GM10248 (cell line): ENCODE measurements at regions not wholly inside any gene's neighbourhood (a gene's known extent, or its start where the extent isn't known, plus 50 kb on each side); places are given as distances from the start of the nearest gene placed in this dataset.

Experiments
- CTCF ChIA-PET: fragments of 300-600 bp; sonication (Branson Sonifier 250); formaldehyde crosslinking; extraction: SDS; loops from one replicate; lab custom pipeline; 2021; ENCODE audit warnings: antibody characterized with exemption; lab: Yijun Ruan, JAX
- POLR2A ChIA-PET: fragments of 350-650 bp; sonication (Branson Sonifier 250); formaldehyde crosslinking; extraction: SDS; loops from one replicate; lab custom pipeline; 2020; ENCODE audit warnings: antibody characterized with exemption; lab: Yijun Ruan, JAX
- DNase-seq: peaks from one replicate; pipeline ENCODE4 v3.0.0; 2012; ENCODE audit errors: extremely low spot score
- CTCF ChIP-seq: IDR thresholded peaks from 2 replicates; pipeline ENCODE4 v1.5.1; 2012; ENCODE audit warnings: mild to moderate bottlenecking, low read depth; ENCODE audit errors: extremely low read depth, missing control alignments, control extremely low read depth

- ChIA-PET CTCF (interaction anchor here (1.0 to 1.7 kb wide), 5 partner anchors 9 to 143 kb away, joined by 3 to 6 read pairs (median 3); no protein-coding TSS in a partner anchor), POLR2A (no interaction called here)
- TF ChIP-seq CTCF: no peak
- DNase-seq: no peak
Measured at GRCh38 chr6:44618371-44618770, 230.9 kb downstream of the CDC5L start.

GRCh38 chr6:44620922-44621321 lies 233.4 kb downstream of the CDC5L start:
- ChIA-PET CTCF (interaction anchor here (1.2 kb wide), 1 partner anchor 8 kb away, joined by 3 read pairs; no protein-coding TSS in a partner anchor), POLR2A (no interaction called here)
- DNase-seq: no peak
- no peak for TF ChIP-seq CTCF

- no peak for TF ChIP-seq CTCF
- ChIA-PET POLR2A (no interaction called here), CTCF (interaction anchor here (1.2 kb wide), 1 partner anchor 9 kb away, joined by 3 read pairs; no protein-coding TSS in a partner anchor)
- DNase-seq: no peak
Measured at GRCh38 chr6:44621846-44622245, 234.3 kb downstream of the CDC5L start.

GRCh38 chr6:44622555-44622954 lies 235.0 kb downstream of the CDC5L start:
- TF ChIP-seq CTCF: no peak
- CTCF ChIA-PET: no interaction called here
- POLR2A ChIA-PET: no interaction called here
- no peak for DNase-seq

GRCh38 chr6:44622956-44623355 lies 235.4 kb downstream of the CDC5L start:
- ChIA-PET POLR2A (no interaction called here), CTCF (no interaction called here)
- TF ChIP-seq CTCF: no peak
- no peak for DNase-seq

GRCh38 chr6:44624226-44624625 lies 236.7 kb downstream of the CDC5L start:
- CTCF ChIA-PET: no interaction called here
- POLR2A ChIA-PET: no interaction called here
- no peak for DNase-seq
- TF ChIP-seq CTCF: no peak
